ENCODE measurements at regions not wholly inside any gene's neighbourhood (a gene's known extent, or its start where the extent isn't known, plus 50 kb on each side); places are given as distances from the start of the nearest gene placed in this dataset.

GRCh38 chr6:62763125-62763912 is 447.9 kb upstream of the FKBP1C start:
- TF ChIP-seq CTCF (IDR thresholded peaks at IDR 0.05) (no peak), POLR2A (IDR thresholded peaks at IDR 0.05) (no peak)

Measured in thyroid gland (tissue), 4 donors.